ENCODE measurements at regions not wholly inside any gene's neighbourhood (a gene's known extent, or its start where the extent isn't known, plus 50 kb on each side); places are given as distances from the start of the nearest gene placed in this dataset.

- Histone ChIP-seq H3K4me1 (no peaks in the 10 kb centered on the region), H3K9me3 (no peaks in the 10 kb centered on the region), H3K4me3 (no peak overlapping the region), H3K27ac (no peak overlapping the region), H3K27me3 (no peaks in the 10 kb centered on the region), H3K36me3 (no peaks in the 10 kb centered on the region)
- peak in 1 of 2 donors; percentile 91 for DNase-seq (ENCODE audit: extremely low spot score in 2 of 2)
- intact Hi-C loops (cut with DNase I): no loop called here
- TF ChIP-seq CTCF (IDR thresholded peaks at IDR 0.05): no peak
- TF ChIP-seq POLR2A (IDR thresholded peaks at IDR 0.05): no peak
- TF ChIP-seq POLR2AphosphoS5 (IDR thresholded peaks at IDR 0.05; ENCODE audit: insufficient read depth in 1 of 2, low read depth in 1 of 2): no peak
Observed at GRCh38 chr2:19677215-19677777, 224.5 kb downstream of the TTC32 start.

- intact Hi-C loops (cut with DNase I): no loop called here
- no peaks in the 10 kb centered on the region for H3K36me3 ChIP-seq
- H3K4me1 ChIP-seq: no peaks in the 10 kb centered on the region
- no peak overlapping the region for H3K27ac ChIP-seq
- H3K9me3 ChIP-seq: no peaks in the 10 kb centered on the region
- H3K27me3 ChIP-seq: no peaks in the 10 kb centered on the region
- TF ChIP-seq POLR2A (IDR thresholded peaks at IDR 0.05) (no peak), POLR2AphosphoS5 (IDR thresholded peaks at IDR 0.05; ENCODE audit: insufficient read depth in 1 of 2, low read depth in 1 of 2) (no peak), CTCF (IDR thresholded peaks at IDR 0.05) (no peak)
- no peak for DNase-seq (ENCODE audit: extremely low spot score in 2 of 2)
- H3K4me3 ChIP-seq: no peak overlapping the region
Observed at GRCh38 chr2:19676770-19677169, 225.0 kb downstream of the TTC32 start.

GRCh38 chr2:19675856-19676460 is 225.8 kb downstream of the TTC32 start:
- Histone ChIP-seq H3K27ac (no peak overlapping the region), H3K27me3 (no peaks in the 10 kb centered on the region), H3K36me3 (no peaks in the 10 kb centered on the region), H3K4me1 (peaks cover 1% of the 10 kb centered on the region), H3K4me3 (no peak overlapping the region), H3K9me3 (no peaks in the 10 kb centered on the region)
- TF ChIP-seq POLR2A (IDR thresholded peaks at IDR 0.05) (no peak), CTCF (IDR thresholded peaks at IDR 0.05) (no peak), POLR2AphosphoS5 (IDR thresholded peaks at IDR 0.05; ENCODE audit: insufficient read depth in 1 of 2, low read depth in 1 of 2) (no peak)
- intact Hi-C loops (cut with DNase I): no loop called here
- DNase-seq (ENCODE audit: extremely low spot score in 2 of 2): no peak

- Histone ChIP-seq H3K27me3 (no peaks in the 10 kb centered on the region), H3K9me3 (no peaks in the 10 kb centered on the region), H3K36me3 (no peaks in the 10 kb centered on the region), H3K27ac (no peak overlapping the region), H3K4me3 (no peak overlapping the region), H3K4me1 (peaks cover 7% of the 10 kb centered on the region)
- intact Hi-C loops (cut with DNase I): no loop called here
- peak in 1 of 2 donors; percentile 64 for DNase-seq (ENCODE audit: extremely low spot score in 2 of 2)
- no peak for TF ChIP-seq POLR2AphosphoS5 (IDR thresholded peaks at IDR 0.05; ENCODE audit: insufficient read depth in 1 of 2, low read depth in 1 of 2)
- no peak for TF ChIP-seq POLR2A (IDR thresholded peaks at IDR 0.05)
- TF ChIP-seq CTCF (IDR thresholded peaks at IDR 0.05): no peak
Observed at GRCh38 chr2:19675003-19675629, 226.7 kb downstream of the TTC32 start.

Measured in vagina (tissue), 2 donors.